ENCODE measurements at regions not wholly inside any gene's neighbourhood (a gene's known extent, or its start where the extent isn't known, plus 50 kb on each side); places are given as distances from the start of the nearest gene placed in this dataset.

DNA sequence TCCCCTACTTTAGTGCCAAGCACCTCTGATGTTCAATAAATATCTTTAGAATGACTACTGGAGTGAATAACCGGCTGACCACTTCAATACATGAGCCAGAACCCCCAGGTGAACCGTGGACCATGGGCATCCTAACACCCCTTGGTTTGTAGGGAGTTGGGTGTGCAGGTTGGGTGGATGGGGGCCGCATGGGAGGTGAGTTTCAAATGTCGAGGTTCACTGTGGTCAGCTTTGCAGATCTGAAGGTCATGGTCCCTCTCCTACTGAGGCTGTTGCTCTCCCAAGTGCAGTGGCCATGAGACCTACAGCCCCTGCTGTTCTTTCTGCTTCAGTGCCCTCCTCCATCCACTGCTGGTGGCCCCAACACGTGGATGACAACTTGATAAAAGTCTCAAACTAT, 178.0 kb upstream of the MKI67 start:
- TF ChIP-seq EZH2 (IDR thresholded peaks at IDR 0.05; ENCODE audit: low read length, unreplicated experiment): no peak
- TF ChIP-seq, protein P1, sequence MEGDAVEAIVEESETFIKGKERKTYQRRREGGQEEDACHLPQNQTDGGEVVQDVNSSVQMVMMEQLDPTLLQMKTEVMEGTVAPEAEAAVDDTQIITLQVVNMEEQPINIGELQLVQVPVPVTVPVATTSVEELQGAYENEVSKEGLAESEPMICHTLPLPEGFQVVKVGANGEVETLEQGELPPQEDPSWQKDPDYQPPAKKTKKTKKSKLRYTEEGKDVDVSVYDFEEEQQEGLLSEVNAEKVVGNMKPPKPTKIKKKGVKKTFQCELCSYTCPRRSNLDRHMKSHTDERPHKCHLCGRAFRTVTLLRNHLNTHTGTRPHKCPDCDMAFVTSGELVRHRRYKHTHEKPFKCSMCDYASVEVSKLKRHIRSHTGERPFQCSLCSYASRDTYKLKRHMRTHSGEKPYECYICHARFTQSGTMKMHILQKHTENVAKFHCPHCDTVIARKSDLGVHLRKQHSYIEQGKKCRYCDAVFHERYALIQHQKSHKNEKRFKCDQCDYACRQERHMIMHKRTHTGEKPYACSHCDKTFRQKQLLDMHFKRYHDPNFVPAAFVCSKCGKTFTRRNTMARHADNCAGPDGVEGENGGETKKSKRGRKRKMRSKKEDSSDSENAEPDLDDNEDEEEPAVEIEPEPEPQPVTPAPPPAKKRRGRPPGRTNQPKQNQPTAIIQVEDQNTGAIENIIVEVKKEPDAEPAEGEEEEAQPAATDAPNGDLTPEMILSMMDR (conservative IDR thresholded peaks at IDR 0.05; ENCODE audit: low read depth, low read length): no peak
- no peak for TF ChIP-seq EZH2phosphoT487 (IDR thresholded peaks at IDR 0.05; ENCODE audit: borderline replicate concordance, low read length)

Measured in PC-3 (cell line).